GM12864 (cell line): ENCODE measurements at regions not wholly inside any gene's neighbourhood (a gene's known extent, or its start where the extent isn't known, plus 50 kb on each side); places are given as distances from the start of the nearest gene placed in this dataset.

ENCODE experiments used
- DNase-seq: peaks from one replicate; pipeline ENCODE4 v3.0.0-alpha.2; 2011; ENCODE audit warnings: low read depth
- H3K4me3 ChIP-seq: 2 replicates; pipeline ENCODE4 v1.5.1; 2011; ENCODE audit warnings: mild to moderate bottlenecking, low read depth, low read length, control low read depth
- TF ChIP-seq, protein P1 (sequence below): IDR thresholded peaks from 2 replicates; pipeline ENCODE4 v1.5.1; 2011; ENCODE audit warnings: low read depth, mild to moderate bottlenecking, moderate library complexity, low read length, control low read depth, inconsistent platforms; ENCODE audit errors: missing control alignments

DNA sequence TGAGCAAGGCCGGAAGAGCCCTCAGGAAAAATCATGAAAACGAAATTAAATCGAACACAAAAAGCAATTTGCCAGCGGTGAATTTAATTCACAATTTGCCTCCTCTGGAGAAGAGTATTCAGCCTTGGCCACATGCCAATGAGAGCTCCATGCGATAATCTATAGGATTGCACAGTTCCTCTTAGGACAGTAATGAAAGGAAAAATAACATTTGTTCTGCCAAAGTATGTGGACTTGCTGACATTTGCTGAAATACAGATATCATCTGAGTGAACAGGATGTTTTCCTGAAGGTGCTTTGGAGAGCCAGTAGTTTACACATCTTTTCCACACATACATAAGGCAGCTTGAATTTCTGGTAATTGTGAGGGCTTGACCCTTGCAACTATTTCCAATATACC, 188.6 kb upstream of the PDZRN3 start:
- TF ChIP-seq, protein P1, sequence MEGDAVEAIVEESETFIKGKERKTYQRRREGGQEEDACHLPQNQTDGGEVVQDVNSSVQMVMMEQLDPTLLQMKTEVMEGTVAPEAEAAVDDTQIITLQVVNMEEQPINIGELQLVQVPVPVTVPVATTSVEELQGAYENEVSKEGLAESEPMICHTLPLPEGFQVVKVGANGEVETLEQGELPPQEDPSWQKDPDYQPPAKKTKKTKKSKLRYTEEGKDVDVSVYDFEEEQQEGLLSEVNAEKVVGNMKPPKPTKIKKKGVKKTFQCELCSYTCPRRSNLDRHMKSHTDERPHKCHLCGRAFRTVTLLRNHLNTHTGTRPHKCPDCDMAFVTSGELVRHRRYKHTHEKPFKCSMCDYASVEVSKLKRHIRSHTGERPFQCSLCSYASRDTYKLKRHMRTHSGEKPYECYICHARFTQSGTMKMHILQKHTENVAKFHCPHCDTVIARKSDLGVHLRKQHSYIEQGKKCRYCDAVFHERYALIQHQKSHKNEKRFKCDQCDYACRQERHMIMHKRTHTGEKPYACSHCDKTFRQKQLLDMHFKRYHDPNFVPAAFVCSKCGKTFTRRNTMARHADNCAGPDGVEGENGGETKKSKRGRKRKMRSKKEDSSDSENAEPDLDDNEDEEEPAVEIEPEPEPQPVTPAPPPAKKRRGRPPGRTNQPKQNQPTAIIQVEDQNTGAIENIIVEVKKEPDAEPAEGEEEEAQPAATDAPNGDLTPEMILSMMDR, result no peak
- H3K4me3 ChIP-seq, result no peak overlapping the region

GRCh38 chr3:73812054-73812453, 187.3 kb upstream of the PDZRN3 start:
- TF ChIP-seq, protein P1, result no peak
- no peak overlapping the region for H3K4me3 ChIP-seq
- no peak for DNase-seq

More for the DNA sequence above, 188.6 kb upstream of the PDZRN3 start:
- DNase-seq, result no peak

DNA sequence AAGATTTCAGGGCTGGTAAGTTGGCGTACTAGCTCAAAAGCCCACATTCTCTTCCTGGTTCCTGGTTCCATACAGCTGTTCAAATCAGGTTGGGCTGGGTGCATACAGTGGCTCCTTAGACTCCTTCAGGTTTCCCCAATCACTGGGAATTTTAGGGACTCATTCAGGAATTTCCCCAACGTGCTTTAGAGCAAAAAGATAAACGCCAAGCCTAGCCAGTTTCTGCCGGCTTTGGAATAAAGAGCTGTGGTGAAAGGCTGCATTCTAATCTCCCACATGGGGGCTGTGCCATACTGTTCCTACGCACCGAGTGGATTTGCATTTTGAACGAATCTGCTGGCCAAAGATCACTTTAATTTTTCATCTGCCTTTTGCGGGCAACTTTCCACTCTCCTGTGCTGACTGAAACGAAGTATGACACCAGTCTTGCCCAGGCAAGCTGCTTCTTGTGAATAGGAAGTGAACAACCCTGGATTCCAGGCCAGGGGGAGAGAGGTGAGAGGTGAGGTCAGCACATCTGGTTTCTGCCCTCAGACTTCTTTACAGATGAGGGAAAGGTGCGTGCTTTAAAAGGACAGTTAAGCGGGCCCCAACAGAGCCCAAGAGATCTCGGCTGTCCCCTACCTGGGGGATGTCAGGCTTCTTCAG, 184.2 kb upstream of the PDZRN3 start:
- TF ChIP-seq, protein P1, result no peak
- no peak overlapping the region for H3K4me3 ChIP-seq
- no peak for DNase-seq

DNA sequence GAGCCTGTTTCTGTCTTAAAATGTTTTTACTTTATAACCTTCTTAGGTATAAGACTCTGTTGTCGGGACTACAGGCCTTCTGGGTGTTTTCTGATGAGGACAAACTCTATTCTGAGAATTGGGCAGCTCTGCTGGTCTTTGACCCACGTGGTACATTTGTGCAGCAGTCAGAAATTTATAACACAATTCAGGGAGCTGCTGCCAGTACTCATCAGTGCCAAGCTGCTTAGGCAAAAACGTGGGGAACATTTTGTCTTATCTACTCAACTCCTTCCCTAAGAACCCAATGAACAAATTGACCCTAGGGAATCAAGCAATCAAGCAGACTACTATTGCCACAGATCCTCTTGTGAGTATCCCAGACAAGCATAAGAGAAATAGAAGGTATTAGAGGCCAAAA, 180.7 kb upstream of the PDZRN3 start:
- no peak for DNase-seq
- no peak overlapping the region for H3K4me3 ChIP-seq
- TF ChIP-seq, protein P1, result no peak

- TF ChIP-seq, protein P1, result no peak
- no peak overlapping the region for H3K4me3 ChIP-seq
- DNase-seq, result no peak
These were observed 179.5 kb upstream of the PDZRN3 start for GRCh38 chr3:73804204-73804603.

DNA sequence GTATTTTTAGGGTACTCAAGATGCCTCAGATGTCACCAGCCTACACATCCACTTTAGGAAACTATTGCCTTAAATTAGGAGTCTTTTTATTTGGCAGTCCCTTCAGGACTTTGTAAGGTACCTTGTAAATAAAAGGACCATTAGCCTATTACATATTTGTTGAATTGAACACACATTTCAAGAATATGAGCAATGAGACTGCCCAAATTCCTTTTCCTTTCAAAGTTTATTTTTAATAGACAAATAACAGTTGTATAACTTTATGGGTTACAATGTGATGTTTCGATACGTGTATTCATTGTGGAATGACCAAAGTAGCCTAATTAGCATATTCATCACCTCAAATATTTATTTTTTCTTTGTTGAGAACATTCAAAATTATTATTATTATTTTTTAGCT, 176.7 kb upstream of the PDZRN3 start:
- H3K4me3 ChIP-seq, result no peak overlapping the region
- DNase-seq, result no peak
- TF ChIP-seq, protein P1, result no peak

- no peak for DNase-seq
- TF ChIP-seq, protein P1, result no peak
- H3K4me3 ChIP-seq, result no peak overlapping the region
These were observed 172.6 kb upstream of the PDZRN3 start for GRCh38 chr3:73797311-73797710.
